ENCODE measurements at regions not wholly inside any gene's neighbourhood (a gene's known extent, or its start where the extent isn't known, plus 50 kb on each side); places are given as distances from the start of the nearest gene placed in this dataset.

DNA sequence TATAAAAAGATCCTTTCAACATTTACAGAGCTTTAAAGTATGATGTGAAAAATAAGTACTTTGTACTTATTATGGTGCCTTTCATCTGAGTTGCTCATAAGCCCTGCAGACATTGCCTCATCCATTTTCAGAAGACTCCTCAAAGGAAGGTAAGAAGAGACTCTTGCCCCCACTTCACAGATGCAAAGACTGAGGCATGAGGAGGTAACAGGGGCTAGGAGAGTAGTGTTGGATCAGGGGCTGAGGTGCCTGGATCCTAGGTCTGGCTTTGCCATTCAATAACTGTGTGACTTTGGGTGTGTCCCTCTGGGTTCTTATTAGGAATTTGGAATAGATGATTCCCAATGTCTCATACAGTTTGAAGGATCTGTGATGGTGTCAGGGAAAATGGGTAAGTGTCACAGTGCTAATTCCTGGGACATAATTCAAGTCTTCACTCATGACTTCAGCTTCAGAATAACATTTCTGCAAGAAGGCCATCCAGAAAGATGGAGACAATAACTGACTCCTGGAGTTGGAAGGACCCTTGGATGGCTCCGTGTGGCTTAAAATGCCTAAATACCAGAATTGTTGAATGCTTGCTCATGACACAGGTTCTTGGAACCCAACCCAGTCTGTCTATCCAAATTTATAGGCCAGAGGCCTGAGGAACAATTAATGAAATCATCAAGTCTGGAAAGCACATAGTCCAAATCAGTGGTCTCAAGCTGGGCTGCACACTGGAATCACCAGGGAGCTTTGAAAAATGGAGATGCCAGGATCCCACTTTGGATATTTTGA lies 93.1 kb upstream of the RUNX1 start:
- no peak for DNase-seq (ENCODE audit: low read depth in 1 of 2, low spot score in 1 of 2)
- TF ChIP-seq POLR2AphosphoS5 (IDR thresholded peaks at IDR 0.05; ENCODE audit: low read depth) (no peak), GABPA (IDR thresholded peaks at IDR 0.05; ENCODE audit: low read depth) (no peak), SPI1 (IDR thresholded peaks at IDR 0.05; ENCODE audit: borderline replicate concordance, low read depth) (no peak)
- TF ChIP-seq, protein P1, sequence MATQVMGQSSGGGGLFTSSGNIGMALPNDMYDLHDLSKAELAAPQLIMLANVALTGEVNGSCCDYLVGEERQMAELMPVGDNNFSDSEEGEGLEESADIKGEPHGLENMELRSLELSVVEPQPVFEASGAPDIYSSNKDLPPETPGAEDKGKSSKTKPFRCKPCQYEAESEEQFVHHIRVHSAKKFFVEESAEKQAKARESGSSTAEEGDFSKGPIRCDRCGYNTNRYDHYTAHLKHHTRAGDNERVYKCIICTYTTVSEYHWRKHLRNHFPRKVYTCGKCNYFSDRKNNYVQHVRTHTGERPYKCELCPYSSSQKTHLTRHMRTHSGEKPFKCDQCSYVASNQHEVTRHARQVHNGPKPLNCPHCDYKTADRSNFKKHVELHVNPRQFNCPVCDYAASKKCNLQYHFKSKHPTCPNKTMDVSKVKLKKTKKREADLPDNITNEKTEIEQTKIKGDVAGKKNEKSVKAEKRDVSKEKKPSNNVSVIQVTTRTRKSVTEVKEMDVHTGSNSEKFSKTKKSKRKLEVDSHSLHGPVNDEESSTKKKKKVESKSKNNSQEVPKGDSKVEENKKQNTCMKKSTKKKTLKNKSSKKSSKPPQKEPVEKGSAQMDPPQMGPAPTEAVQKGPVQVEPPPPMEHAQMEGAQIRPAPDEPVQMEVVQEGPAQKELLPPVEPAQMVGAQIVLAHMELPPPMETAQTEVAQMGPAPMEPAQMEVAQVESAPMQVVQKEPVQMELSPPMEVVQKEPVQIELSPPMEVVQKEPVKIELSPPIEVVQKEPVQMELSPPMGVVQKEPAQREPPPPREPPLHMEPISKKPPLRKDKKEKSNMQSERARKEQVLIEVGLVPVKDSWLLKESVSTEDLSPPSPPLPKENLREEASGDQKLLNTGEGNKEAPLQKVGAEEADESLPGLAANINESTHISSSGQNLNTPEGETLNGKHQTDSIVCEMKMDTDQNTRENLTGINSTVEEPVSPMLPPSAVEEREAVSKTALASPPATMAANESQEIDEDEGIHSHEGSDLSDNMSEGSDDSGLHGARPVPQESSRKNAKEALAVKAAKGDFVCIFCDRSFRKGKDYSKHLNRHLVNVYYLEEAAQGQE (IDR thresholded peaks at IDR 0.05; ENCODE audit: insufficient replicate concordance, low read depth) = no peak
- TF ChIP-seq, protein P2, sequence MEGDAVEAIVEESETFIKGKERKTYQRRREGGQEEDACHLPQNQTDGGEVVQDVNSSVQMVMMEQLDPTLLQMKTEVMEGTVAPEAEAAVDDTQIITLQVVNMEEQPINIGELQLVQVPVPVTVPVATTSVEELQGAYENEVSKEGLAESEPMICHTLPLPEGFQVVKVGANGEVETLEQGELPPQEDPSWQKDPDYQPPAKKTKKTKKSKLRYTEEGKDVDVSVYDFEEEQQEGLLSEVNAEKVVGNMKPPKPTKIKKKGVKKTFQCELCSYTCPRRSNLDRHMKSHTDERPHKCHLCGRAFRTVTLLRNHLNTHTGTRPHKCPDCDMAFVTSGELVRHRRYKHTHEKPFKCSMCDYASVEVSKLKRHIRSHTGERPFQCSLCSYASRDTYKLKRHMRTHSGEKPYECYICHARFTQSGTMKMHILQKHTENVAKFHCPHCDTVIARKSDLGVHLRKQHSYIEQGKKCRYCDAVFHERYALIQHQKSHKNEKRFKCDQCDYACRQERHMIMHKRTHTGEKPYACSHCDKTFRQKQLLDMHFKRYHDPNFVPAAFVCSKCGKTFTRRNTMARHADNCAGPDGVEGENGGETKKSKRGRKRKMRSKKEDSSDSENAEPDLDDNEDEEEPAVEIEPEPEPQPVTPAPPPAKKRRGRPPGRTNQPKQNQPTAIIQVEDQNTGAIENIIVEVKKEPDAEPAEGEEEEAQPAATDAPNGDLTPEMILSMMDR (IDR thresholded peaks at IDR 0.05; ENCODE audit: insufficient read depth, low read length) = no peak
- Histone ChIP-seq H3K27me3 (ENCODE audit: insufficient read depth, poor library complexity, severe bottlenecking) (no peaks in the 10 kb centered on the region), H3K27ac (replicated peaks) (no peak overlapping the region), H3K4me3 (replicated peaks; ENCODE audit: insufficient read depth, low read length) (no peak overlapping the region)

DNA sequence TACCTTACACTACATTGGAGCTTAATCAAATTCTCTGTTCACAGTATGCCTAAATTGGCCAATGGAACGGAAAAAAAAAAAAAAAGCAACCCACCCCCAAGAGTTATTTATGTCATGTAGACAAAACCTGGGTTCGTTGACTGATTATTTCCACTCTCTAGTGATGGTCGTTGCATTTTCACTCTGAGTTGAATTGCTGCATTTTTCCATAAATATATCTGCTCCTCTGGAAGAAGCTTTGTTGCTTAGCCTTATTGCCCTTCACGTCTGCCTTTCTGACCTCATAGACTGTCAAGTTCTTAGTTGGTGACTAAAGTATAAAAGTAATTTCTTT lies 90.2 kb upstream of the RUNX1 start:
- no peak for DNase-seq (ENCODE audit: low read depth in 1 of 2, low spot score in 1 of 2)
- Histone ChIP-seq H3K4me3 (replicated peaks; ENCODE audit: insufficient read depth, low read length) (no peak overlapping the region), H3K27me3 (ENCODE audit: insufficient read depth, poor library complexity, severe bottlenecking) (no peaks in the 10 kb centered on the region), H3K27ac (replicated peaks) (no peak overlapping the region)
- TF ChIP-seq, protein P2 (IDR thresholded peaks at IDR 0.05; ENCODE audit: insufficient read depth, low read length) = no peak
- TF ChIP-seq SPI1 (IDR thresholded peaks at IDR 0.05; ENCODE audit: borderline replicate concordance, low read depth) = no peak
- TF ChIP-seq GABPA (IDR thresholded peaks at IDR 0.05; ENCODE audit: low read depth) = no peak
- TF ChIP-seq, protein P1 (IDR thresholded peaks at IDR 0.05; ENCODE audit: insufficient replicate concordance, low read depth) = no peak
- no peak for TF ChIP-seq POLR2AphosphoS5 (IDR thresholded peaks at IDR 0.05; ENCODE audit: low read depth)

DNA sequence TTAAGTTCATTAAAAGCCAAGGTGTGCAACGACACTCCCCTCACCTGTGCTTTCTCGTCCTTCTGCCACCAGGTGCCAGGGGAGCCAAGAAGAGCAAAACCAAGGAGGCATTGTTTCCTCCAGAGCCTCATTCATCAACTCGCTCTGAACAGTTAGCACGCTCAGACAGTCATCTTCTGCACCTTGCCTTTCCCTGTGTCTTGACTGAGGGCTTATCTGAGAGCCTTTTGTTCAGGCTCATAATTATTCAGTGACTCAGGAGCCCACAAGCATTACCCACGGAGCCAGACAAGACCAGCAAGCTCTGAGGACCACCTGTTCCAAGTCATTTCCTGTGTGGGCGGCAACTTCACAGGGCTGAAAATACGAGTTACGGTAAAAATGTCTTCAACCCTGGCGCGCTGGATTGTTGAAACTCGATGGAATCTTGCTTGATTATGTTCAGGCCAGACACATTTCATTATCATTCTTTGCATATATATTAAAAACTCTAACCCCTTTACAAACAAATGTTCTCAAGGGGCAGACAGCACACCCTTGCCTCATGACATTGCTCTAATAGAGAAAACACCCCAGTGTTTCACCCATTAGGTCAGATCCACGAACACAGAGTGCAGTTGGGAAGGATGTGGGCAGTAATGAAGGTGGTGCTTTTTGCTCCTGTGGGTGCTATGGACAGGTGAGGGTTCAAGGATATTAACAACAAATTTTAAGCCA lies 89.7 kb upstream of the RUNX1 start:
- no peak for DNase-seq (ENCODE audit: low read depth in 1 of 2, low spot score in 1 of 2)
- Histone ChIP-seq H3K4me3 (replicated peaks; ENCODE audit: insufficient read depth, low read length) (no peak overlapping the region), H3K27me3 (ENCODE audit: insufficient read depth, poor library complexity, severe bottlenecking) (no peaks in the 10 kb centered on the region), H3K27ac (replicated peaks) (no peak overlapping the region)
- TF ChIP-seq, protein P1 (IDR thresholded peaks at IDR 0.05; ENCODE audit: insufficient replicate concordance, low read depth) = no peak
- no peak for TF ChIP-seq POLR2AphosphoS5 (IDR thresholded peaks at IDR 0.05; ENCODE audit: low read depth)
- TF ChIP-seq, protein P2 (IDR thresholded peaks at IDR 0.05; ENCODE audit: insufficient read depth, low read length) = no peak

Measured in HL-60 (cell line).